Esophagus muscularis mucosa (tissue), 3 donors: ENCODE measurements at regions not wholly inside any gene's neighbourhood (a gene's known extent, or its start where the extent isn't known, plus 50 kb on each side); places are given as distances from the start of the nearest gene placed in this dataset.

Source experiments
- CTCF ChIP-seq, 3 experiments: fragments of 200-600 bp in 2 of 3; fragments of 450-650 bp in 1 of 3; sonication (generic) in 2 of 3; IDR thresholded peaks; one replicate each; pipeline ENCODE4 v1.5.1; 2017 to 2019; ENCODE audit warnings: antibody characterized with exemption in 3 of 3, mild to moderate bottlenecking in 2 of 3, moderate library complexity in 1 of 3
- POLR2A ChIP-seq: fragments of 450-650 bp; IDR thresholded peaks from one replicate; pipeline ENCODE4 v1.6.1; 2017; ENCODE audit warnings: antibody characterized with exemption, moderate library complexity, mild to moderate bottlenecking, low read depth

GRCh38 chr4:96946552-96946951, 1106.7 kb downstream of the PDHA2 start:
- TF ChIP-seq CTCF (IDR thresholded peaks at IDR 0.05) (no peak), POLR2A (no peak)
